ENCODE measurements at regions not wholly inside any gene's neighbourhood (a gene's known extent, or its start where the extent isn't known, plus 50 kb on each side); places are given as distances from the start of the nearest gene placed in this dataset.
"Not testable (repeated sequence)": the region's sequence is repeated elsewhere in the genome, so short reads cannot be mapped to it uniquely, and the experiment has no call there.

DNA sequence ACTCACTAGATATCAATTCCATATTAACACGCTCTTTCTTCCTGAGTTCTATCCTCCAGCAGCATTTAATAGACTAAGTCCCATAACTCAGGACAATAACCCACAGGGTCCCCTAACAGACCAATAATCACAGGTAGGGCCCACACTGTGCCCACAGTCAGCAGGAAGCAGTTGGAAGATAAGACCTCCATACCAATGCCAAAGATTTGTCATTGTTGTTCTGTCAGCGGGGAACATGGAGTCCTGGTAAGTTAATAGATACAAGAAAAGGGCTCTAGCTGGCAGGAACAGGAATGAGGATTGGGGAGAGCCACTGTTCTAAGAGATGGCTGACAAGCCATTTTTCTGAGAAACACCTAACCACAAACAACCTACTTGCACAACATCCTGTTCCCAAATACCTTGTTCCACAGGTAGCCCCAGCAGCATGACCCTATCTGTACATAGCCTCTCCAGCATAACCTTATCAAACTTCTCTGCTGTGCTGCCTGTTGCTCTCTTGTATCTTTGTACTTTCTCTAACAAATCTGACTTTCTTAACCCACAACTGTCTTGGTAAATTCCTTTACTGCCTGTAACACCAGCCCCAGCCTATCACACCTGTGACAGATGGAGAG lies 142.0 kb upstream of the KCNJ15 start:
- DNase-seq (ENCODE audit: low spot score): no peak

GRCh38 chr21:38115870-38116269 lies 140.9 kb upstream of the KCNJ15 start:
- no peak for DNase-seq (ENCODE audit: low spot score)

- no peak for DNase-seq (ENCODE audit: low spot score)
Measured at GRCh38 chr21:38119793-38120192, 137.0 kb upstream of the KCNJ15 start.

- not testable (repeated sequence) for DNase-seq (ENCODE audit: low spot score)
Measured at GRCh38 chr21:38120679-38120983, 136.2 kb upstream of the KCNJ15 start.

GRCh38 chr21:38120984-38121855 lies 135.6 kb upstream of the KCNJ15 start:
- no peak for DNase-seq (ENCODE audit: low spot score)

GRCh38 chr21:38121888-38122720 lies 134.7 kb upstream of the KCNJ15 start:
- DNase-seq (ENCODE audit: low spot score): no peak

DNA sequence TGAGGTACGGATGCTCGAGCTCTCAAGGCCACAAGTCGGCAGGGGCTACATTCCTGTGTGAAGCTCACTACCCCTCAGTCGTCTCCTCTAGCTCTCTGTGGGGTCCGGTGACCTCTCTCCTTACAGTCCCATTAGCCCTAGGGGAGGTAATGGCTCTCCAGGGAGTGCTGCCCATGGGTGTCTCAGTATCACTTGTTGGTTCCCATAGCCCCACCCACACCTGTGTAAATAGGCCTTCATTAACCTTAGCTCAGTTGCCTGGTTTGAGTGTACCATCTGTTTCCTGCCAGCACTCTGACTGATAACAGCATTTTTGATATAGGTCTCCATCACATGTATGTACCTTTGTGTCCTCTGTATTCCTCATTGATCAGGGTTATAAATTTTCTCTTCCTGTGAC lies 133.2 kb upstream of the KCNJ15 start:
- no peak for DNase-seq (ENCODE audit: low spot score)

- peak; percentile 48 for DNase-seq (ENCODE audit: low spot score)
Measured at GRCh38 chr21:38126666-38127303, 130.0 kb upstream of the KCNJ15 start.

DNA sequence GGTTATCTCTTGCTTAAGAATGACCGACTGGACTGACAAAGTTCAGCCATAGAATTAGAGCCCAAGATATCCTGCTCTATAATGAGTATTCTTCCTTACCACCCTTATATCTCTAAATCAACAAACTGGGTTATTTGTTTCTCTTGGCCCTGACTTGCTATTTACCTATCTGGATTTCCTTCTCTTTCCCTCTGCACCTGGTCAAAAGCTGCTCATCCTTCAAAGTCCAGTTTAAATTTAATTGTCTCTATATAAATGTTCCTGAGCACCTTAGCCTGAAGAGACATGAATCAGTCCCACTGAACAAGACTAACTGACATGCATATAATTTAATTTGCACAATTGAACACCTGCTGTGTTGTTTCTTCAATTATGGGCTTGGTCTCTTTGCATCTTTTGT lies 127.1 kb upstream of the KCNJ15 start:
- DNase-seq (ENCODE audit: low spot score): no peak

- DNase-seq (ENCODE audit: low spot score): no peak
Measured at GRCh38 chr21:38133240-38133639, 123.6 kb upstream of the KCNJ15 start.

DNA sequence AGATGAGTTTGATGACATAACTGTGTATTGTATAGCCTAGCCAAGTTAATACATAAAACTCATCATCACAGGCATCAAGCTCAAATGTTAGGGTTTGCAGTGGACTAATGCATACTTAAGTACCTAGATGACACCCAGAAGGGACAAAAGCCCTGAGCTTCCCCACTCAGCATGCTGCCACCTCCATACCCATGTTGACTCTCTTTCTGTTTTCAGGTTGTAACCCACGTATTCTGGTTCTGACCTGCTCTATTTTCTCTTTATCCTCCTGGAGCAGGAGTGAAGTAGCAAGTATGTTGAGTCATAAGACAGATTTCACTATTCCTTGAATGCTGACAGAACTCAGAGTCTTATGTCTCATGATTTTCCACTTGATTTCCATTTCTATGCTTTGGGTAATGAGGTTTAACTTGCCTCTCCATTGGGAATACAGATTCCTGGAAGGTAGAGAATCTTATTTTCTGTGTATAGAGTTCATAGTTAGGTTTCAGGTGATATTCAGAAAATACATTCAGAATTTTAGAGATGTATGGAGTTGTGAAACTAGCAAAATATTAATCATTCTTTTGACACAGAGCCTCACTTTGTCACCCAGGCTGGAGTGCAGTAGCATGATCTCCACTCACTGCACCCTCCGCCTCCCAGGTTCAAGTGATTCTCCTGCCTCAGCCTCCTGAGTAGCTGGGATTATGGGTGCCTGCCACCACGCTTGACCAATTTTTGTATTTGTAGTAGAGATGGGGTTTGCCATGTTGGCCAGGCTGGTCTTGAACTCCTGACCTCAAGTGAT lies 122.5 kb upstream of the KCNJ15 start:
- no peak for DNase-seq (ENCODE audit: low spot score)

GRCh38 chr21:38136201-38136600 lies 120.6 kb upstream of the KCNJ15 start:
- DNase-seq (ENCODE audit: low spot score): no peak

- no peak for DNase-seq (ENCODE audit: low spot score)
Measured at GRCh38 chr21:38139380-38140168, 117.2 kb upstream of the KCNJ15 start.

GRCh38 chr21:38140207-38140903 lies 116.4 kb upstream of the KCNJ15 start:
- DNase-seq (ENCODE audit: low spot score): no peak

DNA sequence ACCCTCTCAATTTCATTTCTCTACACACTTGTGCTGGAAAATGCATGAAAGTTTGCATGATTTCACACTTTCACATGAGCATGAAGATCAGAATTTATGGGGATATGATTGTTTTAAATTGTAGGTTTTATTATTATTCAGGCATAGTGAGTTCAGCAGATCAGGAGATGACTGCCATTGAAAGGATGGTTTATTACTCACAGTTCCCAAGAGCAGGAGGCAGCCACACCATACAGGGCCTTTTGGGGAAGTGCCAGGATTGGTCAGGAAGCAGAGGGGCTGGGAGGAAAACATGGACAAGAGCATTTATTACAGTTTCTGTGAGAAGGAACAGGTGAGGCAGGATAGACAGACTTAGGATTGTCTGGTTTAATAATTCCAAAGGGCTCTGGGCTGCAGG lies 114.6 kb upstream of the KCNJ15 start:
- no peak for DNase-seq (ENCODE audit: low spot score)

GRCh38 chr21:38144193-38144592 lies 112.6 kb upstream of the KCNJ15 start:
- no peak for DNase-seq (ENCODE audit: low spot score)

- DNase-seq (ENCODE audit: low spot score): no peak
Measured at GRCh38 chr21:38145104-38145503, 111.7 kb upstream of the KCNJ15 start.

GRCh38 chr21:38147391-38147790 lies 109.4 kb upstream of the KCNJ15 start:
- DNase-seq (ENCODE audit: low spot score): no peak

DNA sequence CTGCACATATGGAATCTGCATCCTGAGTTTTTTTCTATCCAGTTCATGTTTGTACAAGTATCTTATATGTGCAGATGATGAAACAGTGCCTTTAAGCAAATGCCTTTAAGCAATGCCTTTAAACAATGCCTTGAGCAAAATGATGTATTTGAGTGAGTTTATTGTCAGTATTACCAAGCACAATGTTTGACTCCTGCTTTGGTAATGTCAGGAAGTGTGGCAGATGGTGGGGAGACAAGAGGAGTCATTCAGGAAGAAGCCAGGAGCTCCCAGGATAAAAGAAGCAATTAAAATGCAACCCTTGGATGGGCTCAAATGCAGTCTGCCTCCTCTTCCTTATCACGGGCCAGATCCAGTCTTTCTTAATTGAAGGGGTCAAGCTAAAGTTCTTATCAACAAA lies 108.7 kb upstream of the KCNJ15 start:
- DNase-seq (ENCODE audit: low spot score): no peak
